GM11168 (cell line): ENCODE measurements at regions not wholly inside any gene's neighbourhood (a gene's known extent, or its start where the extent isn't known, plus 50 kb on each side); places are given as distances from the start of the nearest gene placed in this dataset.

Source experiments
- in situ Hi-C: fragments of 300-500 bp; cut with MboI; formaldehyde crosslinking; loops from one replicate; pipeline ENCODE4 v1.12.0; 2022; ENCODE audit warnings: low sequenced_read_pairs; ENCODE audit not compliant: unreplicated experiment

DNA sequence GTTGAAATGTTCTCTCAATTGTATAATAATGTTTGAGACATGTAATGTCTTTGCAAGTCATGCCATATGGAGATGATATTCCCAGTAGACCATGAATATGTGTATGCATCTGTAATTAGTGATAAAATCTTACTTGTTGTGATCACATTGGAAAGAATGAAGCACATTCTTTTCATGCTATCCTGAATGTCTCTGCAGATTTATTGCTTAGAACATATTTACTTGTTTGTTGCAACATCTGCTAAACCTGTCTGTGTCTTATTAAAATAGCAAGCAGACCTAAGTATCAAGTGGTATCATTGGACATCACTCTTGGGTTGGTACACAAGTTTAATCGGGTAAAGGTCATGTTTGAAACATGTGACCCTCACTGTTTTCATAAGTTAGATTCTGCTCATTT is 265.5 kb upstream of the CD180 start:
- in situ Hi-C loops = no loop called here

DNA sequence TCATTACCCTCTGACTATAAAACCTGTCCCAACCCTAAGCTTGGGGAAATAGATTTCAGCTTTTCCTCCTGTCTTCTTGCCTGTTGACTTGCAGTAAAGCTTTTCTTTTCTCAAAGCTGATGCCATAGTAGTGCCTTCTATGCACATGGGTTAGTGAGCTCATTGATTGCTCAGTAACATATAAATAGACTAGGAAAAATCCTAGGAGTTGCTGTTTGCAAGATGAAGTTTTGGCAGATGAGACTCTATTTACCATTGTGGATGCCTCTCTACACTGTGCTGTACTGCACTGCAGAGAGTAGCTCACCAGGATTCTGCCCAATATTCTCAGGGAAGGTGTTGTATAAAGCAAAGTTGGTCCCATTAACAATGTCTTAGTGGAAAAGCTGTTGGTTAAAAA is 262.7 kb upstream of the CD180 start:
- in situ Hi-C loops = no loop called here

DNA sequence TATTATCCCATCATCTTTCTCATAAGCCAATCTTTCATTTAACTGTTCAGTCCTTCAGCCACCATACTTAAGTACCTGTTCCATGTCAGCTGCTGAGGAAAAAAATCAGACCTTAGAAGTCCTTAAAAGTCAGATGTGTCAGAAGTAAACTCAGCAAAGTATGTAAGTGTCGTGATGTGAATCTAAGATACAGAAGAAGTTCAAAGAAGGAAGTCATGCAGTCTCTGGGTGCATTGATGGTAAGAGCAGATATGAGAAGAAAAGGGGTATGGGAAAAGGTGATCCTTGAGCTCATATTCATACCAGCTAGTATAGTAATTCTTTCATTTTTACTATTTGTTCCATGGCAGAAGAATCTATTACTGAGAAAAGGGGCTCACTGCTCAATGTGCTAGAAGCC is 259.4 kb upstream of the CD180 start:
- in situ Hi-C loops = no loop called here

DNA sequence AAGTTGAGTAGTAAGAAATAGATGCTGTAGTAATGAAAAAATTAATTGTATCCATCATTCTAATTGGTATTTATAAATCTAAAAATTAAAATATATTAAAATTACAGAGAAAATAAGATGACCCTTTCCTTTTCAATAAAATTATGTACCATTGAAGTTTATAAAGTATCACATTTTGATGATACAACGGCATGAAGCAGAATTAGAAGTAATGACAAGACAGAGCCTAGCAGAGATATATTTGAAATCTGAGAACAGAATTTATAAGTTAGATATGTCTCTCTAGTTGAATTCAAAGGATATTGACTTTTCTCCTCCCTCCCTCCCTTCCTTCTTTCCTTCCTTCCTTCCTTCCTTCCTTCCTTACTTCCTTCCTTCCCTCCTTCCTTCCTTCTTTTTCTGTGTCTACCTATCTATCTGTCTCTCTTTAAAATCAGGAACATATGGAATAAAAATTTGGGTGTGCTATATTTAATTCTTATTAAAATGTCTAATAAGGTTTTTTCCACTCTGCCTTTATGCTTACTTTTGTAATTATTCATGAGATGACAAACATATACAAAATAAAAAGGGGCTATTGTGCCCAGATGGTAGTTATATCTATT is 258.5 kb upstream of the CD180 start:
- in situ Hi-C loops = no loop called here

DNA sequence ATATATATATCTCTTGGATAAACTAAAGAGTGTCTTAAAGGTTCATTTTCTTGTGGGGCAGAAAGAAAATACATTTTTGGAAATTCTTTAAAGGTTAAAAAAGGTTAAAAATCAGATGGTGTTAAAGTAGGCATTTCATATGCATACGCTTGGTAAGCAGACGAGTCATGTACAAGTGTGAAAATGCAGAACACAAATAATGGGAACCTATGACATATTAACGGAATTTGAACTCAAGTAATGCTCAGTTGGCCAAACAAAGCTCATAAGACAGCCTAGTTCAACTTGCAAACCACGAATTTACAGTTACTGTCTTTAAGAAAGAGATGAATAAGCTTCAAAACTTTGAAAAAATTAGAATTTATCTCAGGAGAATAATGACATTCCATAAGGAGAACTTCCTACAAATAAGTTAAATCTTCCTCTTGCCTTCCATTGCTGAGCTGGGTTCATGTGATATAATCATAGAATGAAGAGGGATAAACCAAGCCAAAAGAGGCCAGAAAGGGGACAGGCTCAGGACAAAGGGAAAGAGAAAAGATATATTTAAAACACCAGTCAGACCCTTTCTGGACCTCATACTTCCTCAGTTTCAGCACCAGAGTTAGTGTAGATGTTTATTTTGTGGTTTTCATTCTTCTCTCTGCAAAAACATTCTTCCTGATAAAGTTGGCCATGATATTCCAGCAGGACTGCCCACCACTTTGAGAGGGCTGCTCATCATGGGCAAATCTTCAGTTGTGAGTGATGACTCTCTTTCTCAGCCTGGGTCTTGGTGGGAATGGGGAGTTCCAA is 256.7 kb upstream of the CD180 start:
- in situ Hi-C loops = no loop called here

DNA sequence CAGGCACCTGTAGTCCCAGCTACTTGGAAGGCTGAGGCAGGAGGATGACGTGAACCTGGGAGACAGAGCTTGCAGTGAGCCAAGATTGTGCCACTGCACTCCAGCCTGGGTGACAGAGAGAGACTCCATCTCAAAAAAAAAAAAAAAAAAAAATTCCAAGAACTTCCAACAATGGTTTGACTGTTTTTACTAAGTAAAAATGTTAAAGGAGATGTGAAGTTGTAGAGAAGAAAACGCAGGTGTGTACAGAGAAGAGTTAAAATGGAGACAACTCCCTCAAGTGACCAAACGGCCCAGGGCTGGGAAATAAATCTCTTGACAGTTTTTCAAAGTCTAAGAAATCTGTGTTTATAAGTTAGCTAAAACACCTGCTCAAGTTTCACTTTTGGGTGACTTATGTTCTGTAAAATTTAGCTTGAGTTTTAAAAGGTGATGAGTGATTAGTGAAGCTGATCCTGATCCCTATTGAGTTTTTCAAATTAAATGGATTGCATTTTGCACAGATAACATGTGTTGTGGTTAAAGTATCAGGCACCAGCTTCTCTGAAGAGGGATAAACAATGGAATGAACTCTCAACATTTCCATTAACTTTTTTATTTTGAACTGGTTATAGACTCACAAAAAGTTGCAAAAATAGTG is 255.2 kb upstream of the CD180 start:
- in situ Hi-C loops = no loop called here

DNA sequence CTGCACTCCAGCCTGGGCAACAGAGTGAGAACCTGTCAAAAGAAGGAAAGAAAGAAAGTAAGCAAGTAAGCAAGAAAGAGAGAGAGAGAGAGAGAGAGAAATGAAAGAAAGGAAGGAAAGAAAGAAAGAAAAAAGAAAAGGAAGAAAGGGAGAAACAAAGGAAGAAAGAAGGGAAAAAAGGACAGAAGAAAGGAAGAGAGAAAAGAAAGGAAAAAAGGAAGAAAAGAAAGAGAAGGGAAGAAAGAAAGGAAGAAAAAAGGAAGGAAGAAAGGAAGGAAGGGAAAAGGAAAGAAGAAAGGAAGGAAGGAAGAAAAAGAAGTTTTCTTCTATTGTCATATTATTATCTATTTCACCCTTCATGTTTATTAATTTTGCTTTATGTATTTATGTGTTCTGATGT is 251.1 kb upstream of the CD180 start:
- in situ Hi-C loops = no loop called here

DNA sequence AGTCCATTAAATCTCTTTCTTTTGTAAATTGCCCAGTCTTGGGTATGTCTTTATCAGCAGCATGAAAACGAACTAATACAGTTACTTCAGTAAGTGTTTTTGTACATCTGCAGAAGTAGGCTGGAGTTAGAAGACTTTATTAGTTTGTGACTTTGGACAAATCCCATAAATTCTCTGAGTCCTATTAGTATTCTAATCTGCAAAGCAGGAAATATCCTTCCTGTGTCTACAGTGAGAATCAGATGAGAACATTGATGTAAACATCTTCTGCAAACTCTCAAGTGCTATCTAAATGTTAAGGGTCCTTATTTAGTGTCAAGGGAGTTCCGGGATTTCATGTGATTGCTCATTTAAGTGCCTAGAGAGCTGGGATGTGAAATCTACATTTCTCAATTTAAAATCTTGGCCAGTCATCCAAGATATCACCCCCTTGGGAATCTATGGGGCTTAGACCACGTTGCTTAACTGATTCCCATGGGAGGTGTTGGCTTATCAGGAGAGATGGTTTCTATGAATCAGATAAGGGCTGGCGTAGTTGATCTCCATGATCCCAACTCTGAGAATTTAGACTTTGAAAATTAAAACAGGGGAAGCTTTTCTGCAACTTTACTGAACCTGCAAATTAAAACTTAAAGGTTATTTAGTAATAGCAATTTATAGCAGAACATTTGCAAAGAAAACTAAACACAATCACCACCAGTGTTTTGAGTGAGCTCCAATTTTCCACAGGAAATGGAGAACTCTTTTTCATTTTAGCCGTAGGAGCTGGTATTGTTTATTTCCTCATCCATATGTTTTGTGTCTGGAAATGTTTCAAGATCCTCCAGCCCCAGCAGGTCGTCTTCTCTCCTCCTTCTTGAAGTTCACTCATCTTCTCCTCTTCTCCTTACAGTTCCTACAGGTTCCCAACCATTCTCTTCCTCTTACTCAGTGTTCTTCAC is 241.6 kb upstream of the CD180 start:
- in situ Hi-C loops = no loop called here

DNA sequence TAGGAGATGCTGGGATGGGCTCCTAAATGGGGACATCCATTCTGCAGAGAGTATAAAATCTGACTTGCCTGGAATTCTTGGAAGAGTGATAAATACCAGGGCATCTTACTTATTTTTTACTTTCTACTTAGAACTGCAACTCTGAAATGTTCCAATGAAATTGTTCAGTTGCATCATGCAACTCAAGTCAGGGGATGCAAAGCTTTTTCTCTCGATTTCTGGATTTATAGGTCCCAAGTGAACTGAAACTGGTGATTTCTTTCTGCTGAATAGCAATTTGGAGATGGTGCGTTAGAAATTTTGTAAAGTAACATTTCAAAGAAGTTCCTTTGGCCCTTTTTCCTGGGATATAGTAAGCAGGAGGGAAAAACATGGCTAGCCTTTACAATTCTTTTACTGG is 238.4 kb upstream of the CD180 start:
- in situ Hi-C loops = no loop called here

DNA sequence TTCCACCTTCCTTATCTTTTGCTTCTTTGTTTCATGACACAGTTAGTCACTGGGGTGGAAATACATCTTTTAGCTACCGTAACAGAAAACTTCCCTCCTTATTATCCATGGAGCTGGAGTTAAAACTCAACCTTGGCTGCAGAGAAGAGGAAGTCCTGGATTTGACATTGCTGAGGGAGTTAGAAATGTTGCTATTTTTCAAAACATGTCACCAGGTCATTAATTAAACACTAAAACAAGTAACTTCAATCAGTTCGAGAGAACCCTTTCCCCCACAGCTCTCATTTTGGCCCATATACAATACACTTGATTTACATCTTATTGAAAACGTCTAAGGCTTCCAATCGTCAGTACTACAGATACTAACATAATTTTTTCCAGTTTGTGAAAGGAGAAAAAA is 237.9 kb upstream of the CD180 start:
- in situ Hi-C loops = no loop called here

DNA sequence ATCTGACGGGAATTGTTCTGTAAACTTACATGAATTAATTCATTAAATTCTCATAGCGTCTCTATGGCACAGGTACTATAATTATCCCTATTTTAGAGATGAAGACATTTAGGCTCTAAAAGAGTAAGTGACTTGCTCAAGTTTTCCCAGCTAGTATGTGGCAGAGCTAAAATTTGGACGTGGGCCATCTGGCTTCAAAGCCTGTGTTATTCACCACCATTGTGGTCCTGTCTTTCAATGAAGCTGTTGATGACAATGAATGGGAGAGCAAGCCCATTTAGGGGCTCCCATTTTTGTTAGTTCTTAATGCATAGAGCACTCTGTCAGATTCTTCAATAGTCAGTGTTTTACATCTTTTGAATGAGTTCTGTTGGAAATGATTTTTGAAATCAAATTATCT is 236.0 kb upstream of the CD180 start:
- in situ Hi-C loops = no loop called here

DNA sequence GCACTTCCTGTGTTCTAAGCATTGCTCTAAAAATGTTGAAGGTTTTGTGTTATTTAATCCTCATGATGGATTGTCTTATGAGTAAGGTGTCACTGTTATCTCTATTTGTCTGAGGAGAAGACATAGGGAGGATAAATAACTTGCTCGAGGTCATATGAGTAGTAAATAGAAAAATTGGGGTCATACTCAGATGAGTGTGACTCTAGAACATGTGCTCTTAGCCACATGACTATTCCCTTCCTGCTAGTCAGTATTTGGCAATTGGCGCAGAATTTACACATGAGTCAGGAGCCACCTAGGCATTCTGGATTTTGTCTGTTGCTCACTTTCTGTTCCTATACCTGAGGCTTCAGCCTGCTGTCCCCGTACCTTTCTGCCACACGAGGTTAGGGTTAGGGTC is 234.6 kb upstream of the CD180 start:
- in situ Hi-C loops = no loop called here

DNA sequence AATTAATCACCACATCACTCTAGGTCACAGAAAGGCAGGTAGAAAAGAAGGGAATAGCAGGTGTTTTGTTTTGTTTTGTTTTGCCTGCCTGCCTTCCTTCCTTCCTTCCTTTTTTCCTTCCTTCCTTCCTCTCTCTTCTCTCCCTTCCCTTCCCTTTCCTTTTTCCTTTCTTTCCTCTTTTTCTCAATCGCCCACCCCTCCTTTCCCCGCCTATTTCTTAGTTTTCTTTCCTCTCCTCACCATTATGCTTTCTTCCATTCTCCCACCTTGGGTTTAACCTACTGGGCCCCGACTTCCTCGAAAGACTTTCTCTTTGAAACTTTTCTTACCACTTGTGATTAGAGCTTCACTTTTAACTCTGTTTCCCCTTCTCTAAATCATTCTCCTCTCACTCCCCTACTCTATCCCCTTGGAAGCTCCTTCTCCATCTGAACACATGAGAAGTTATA is 231.3 kb upstream of the CD180 start:
- in situ Hi-C loops = no loop called here

DNA sequence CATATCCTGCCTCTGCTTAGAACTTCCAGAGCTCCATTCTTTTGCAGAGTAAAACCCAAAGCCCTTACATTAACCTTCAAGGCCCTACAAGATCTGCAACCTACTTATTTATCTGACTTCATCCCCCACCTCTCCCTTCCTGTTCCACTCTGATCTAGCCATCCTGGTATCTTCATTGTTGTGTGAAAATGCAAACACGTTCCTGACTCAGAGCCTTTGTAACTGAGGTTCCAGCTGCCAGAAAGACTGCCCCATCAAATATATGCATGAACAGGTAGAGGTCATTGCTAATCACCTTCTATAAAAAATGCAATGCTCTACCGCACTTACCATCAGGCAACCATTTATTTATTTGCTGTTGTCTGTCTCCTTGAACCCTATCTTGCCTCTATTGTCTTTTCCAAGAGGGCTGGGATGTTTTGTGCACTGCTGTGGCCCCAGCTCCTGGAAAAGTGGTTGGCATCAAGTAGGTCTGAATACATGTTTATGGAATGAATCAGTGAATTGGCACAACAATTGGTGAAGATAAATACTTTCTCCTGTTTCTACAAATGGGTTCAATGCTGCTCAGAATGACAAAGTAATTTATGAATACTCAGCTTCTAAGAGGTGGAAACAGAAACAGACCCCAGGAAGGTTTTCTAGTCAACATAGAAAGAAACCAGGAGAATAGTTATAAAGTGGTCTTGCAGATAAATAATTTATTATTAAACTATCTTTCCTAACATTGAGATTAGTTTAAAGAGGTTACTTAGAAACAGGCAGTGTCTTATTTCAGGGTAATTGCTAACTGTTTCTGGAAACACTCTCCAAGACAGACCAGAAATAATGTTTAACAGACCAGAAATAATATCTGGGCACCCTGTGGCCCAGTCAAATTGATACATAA is 230.6 kb upstream of the CD180 start:
- in situ Hi-C loops = no loop called here

DNA sequence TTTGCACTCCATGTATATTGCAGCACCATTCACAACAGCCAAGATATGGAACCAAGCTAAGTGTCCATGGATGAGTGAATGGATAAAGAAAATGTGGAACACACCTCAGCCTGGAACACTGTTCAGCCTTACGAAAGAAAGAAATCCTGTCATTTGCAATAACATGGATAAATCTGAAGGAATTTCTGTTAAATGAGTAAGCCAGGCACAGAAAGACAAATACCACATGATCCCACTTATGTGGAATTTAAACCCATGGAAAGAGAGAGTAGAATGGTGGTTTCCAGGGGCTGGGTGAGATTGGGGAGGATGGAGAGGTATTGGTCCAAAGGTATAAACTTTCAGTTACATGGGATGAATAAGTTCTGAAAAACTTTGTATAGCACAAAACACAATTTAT is 228.9 kb upstream of the CD180 start:
- in situ Hi-C loops = no loop called here

DNA sequence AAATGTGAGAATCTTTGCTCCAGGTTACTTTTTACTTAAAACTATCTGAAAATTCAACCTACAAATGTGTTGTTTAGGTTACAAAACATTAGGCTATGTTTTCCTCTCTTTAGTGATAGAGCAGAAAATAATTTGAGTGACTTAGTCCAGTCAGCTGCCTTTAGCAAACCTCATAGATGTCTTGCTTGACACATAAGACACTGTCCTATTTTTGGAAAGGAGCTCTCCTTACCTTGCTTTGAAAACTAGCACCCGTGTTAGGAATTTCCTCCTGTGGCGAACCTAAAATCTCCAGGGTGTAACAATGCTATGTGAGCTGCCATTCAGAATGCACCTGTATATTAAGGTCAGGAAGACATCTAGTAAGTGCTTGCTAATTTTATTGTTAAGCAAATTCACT is 221.2 kb upstream of the CD180 start:
- in situ Hi-C loops = no loop called here

DNA sequence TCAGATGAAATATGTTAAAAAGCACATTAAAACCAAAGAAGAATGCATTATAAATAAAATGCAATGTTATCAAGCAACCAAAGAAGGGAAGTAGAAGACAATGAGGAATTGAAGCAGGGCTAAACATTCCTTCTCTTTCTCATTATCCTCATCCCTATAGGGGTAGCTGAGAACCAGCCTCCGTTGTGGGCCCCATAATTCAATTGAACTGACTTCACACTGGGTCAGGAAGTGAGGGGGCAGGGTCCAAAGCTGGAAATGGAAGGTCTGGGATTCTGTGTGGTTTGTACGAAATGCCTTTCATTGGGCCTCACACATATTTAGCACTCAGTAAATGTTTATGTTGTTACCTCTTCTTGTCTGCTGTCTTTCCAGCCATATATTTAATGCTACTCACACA is 220.4 kb upstream of the CD180 start:
- in situ Hi-C loops = no loop called here

DNA sequence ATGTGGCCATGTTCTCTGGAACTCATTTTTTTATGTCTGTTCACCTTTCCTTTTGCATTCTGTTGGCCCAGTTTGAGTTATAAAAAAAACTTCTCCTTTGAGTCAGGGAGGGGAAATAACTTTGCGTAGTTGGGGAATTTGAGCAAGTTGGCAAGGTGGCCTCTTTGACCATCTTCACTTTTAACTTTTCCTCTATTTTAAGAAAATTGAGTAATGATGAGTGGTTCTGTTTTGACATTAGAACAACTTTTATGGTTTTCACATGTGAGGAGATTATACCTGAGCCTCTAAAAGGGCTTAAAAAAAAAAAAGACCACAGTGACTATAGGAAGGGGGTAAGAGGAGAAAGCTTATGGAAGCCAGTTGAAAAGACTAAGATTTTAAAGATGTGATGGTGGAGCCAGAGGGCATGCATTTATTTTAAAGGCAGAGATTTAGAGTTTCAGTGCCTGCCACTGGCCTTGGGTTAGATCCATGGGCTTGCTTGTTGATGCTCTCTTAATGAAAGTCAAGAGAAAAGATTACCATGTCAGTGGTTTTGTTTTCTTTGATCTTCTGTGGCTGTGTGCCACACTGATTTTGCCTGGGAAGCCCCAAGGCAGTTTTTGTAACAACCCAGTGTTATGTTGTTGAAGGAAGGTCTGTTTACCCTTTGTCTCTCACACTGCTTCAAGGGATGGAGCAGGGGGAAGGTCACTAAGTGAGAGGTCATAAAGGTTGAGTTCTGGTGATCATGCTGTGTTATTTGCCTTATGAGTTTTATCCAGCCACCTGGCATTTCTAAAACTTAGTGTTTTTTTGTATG is 219.7 kb upstream of the CD180 start:
- in situ Hi-C loops = no loop called here

DNA sequence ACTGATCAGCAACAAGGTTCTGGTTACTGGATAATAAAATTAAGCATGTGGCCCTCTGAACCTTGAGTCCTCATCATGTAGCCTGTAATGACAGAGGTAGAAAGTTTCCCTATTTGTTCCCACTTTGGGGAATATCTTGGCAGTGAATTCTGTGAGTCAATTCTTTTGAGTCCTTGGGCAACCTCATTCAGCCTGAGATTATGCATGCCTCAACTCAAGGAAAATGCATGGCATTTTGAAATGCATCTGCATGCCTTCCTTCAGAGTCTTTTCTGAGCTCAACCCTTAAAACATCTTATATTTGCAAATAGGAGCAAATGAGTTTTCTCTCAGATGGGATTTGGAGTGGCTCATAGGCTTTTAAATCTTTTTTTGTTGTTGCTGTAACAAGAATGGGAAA is 218.1 kb upstream of the CD180 start:
- in situ Hi-C loops = no loop called here
